Ovary (tissue), 3 donors: ENCODE measurements at regions not wholly inside any gene's neighbourhood (a gene's known extent, or its start where the extent isn't known, plus 50 kb on each side); places are given as distances from the start of the nearest gene placed in this dataset.
"Not testable (repeated sequence)": the region's sequence is repeated elsewhere in the genome, so short reads cannot be mapped to it uniquely, and the experiment has no call there.

Experiments used
- EP300 ChIP-seq: sonication (generic); formaldehyde crosslinking; IDR thresholded peaks from one replicate; pipeline ENCODE4 v1.6.1; 2017; ENCODE audit warnings: antibody characterized with exemption
- POLR2A ChIP-seq: fragments of 450-650 bp; IDR thresholded peaks from one replicate; pipeline ENCODE4 v1.6.1; 2017; ENCODE audit warnings: antibody characterized with exemption, mild to moderate bottlenecking, moderate library complexity
- TF ChIP-seq, protein P1 (sequence below), 3 donors: fragments of 450-650 bp in 2 of 3; fragments of 200-600 bp in 1 of 3; IDR thresholded peaks; one replicate each; pipeline versions ENCODE4 v1.5.1 to v1.8.0; 2016 to 2022; ENCODE audit warnings: antibody characterized with exemption in 3 of 3, mild to moderate bottlenecking in 1 of 3
- donor health status: DM: no; HTN: no; CAD: no.

DNA sequence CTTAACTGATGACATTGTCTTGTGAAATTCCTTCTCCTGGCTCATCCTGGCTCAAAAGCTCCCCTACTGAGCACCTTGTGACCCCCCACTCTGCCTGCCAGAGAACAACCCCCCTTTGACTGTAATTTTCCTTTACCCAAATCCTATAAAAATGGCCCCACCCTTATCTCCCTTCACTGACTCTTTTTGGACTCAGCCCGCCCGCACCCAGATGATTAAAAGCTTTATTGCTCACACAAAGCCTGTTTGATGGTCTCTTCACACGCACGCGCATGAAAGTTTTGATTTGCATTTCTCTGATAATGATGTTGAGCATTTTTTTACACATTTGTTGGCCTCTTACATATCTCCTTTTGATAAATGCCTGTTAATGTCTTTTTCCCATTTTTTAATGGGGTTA is 83.5 kb upstream of the MB21D2 start:
- TF ChIP-seq, protein P1, sequence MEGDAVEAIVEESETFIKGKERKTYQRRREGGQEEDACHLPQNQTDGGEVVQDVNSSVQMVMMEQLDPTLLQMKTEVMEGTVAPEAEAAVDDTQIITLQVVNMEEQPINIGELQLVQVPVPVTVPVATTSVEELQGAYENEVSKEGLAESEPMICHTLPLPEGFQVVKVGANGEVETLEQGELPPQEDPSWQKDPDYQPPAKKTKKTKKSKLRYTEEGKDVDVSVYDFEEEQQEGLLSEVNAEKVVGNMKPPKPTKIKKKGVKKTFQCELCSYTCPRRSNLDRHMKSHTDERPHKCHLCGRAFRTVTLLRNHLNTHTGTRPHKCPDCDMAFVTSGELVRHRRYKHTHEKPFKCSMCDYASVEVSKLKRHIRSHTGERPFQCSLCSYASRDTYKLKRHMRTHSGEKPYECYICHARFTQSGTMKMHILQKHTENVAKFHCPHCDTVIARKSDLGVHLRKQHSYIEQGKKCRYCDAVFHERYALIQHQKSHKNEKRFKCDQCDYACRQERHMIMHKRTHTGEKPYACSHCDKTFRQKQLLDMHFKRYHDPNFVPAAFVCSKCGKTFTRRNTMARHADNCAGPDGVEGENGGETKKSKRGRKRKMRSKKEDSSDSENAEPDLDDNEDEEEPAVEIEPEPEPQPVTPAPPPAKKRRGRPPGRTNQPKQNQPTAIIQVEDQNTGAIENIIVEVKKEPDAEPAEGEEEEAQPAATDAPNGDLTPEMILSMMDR (IDR thresholded peaks at IDR 0.05), result not testable (repeated sequence)
- TF ChIP-seq POLR2A, EP300: not testable (repeated sequence)
